ENCODE measurements at regions not wholly inside any gene's neighbourhood (a gene's known extent, or its start where the extent isn't known, plus 50 kb on each side); places are given as distances from the start of the nearest gene placed in this dataset.

GRCh38 chr13:75124415-75124814 is 357.6 kb downstream of the TBC1D4 start:
- no peak for DNase-seq

- DNase-seq, result no peak
These were observed 358.5 kb downstream of the TBC1D4 start for GRCh38 chr13:75123428-75123827.

- no peak for DNase-seq
These were observed 361.9 kb downstream of the TBC1D4 start for GRCh38 chr13:75120085-75120484.

GRCh38 chr13:75115171-75115570 is 366.8 kb downstream of the TBC1D4 start:
- no peak for DNase-seq

- DNase-seq, result no peak
These were observed 378.0 kb downstream of the TBC1D4 start for GRCh38 chr13:75103976-75104375.

- DNase-seq, result no peak
These were observed 379.8 kb downstream of the TBC1D4 start for GRCh38 chr13:75102001-75102716.

- DNase-seq, result no peak
These were observed 380.6 kb downstream of the TBC1D4 start for GRCh38 chr13:75101348-75101747.

- no peak for DNase-seq
These were observed 389.8 kb downstream of the TBC1D4 start for GRCh38 chr13:75092143-75092542.

- no peak for DNase-seq
These were observed 390.3 kb downstream of the TBC1D4 start for GRCh38 chr13:75091718-75092117.

- no peak for DNase-seq
These were observed 390.9 kb downstream of the TBC1D4 start for GRCh38 chr13:75090872-75091615.

GRCh38 chr13:75088915-75089314 is 393.1 kb downstream of the TBC1D4 start:
- DNase-seq, result no peak

GRCh38 chr13:75079226-75079625 is 402.7 kb downstream of the TBC1D4 start:
- DNase-seq, result no peak

- DNase-seq, result no peak
These were observed 405.5 kb downstream of the TBC1D4 start for GRCh38 chr13:75076476-75076875.

- no peak for DNase-seq
These were observed 408.2 kb downstream of the TBC1D4 start for GRCh38 chr13:75073786-75074185.

- DNase-seq, result no peak
These were observed 409.1 kb downstream of the TBC1D4 start for GRCh38 chr13:75072891-75073290.

- no peak for DNase-seq
These were observed 409.6 kb downstream of the TBC1D4 start for GRCh38 chr13:75072368-75072767.

GRCh38 chr13:75071796-75072195 is 410.2 kb downstream of the TBC1D4 start:
- DNase-seq, result no peak

GRCh38 chr13:75071395-75071794 is 410.6 kb downstream of the TBC1D4 start:
- no peak for DNase-seq

GRCh38 chr13:75061909-75062308 is 420.1 kb downstream of the TBC1D4 start:
- no peak for DNase-seq

- no peak for DNase-seq
These were observed 426.7 kb downstream of the TBC1D4 start for GRCh38 chr13:75055296-75055695.

GRCh38 chr13:75052616-75053015 is 429.4 kb downstream of the TBC1D4 start:
- DNase-seq, result no peak

GRCh38 chr13:75050419-75051046 is 431.4 kb downstream of the TBC1D4 start:
- DNase-seq, result no peak

GRCh38 chr13:75049735-75050335 is 432.1 kb downstream of the TBC1D4 start:
- no peak for DNase-seq

- DNase-seq, result no peak
These were observed 439.2 kb downstream of the TBC1D4 start for GRCh38 chr13:75042807-75043206.
